B cell (primary cell): ENCODE measurements at regions not wholly inside any gene's neighbourhood (a gene's known extent, or its start where the extent isn't known, plus 50 kb on each side); places are given as distances from the start of the nearest gene placed in this dataset.

Experiments
- EZH2 ChIP-seq: IDR thresholded peaks from 2 replicates; pipeline ENCODE4 v1.6.1; 2012; ENCODE audit warnings: borderline replicate concordance, low read depth, mild to moderate bottlenecking, moderate library complexity, low read length; ENCODE audit not compliant: insufficient read depth, poor library complexity, severe bottlenecking
- TF ChIP-seq, protein P1 (sequence below): fragments of 200-600 bp; IDR thresholded peaks from one replicate; pipeline ENCODE4 v1.8.0; 2022; ENCODE audit warnings: antibody characterized with exemption, mild to moderate bottlenecking

DNA sequence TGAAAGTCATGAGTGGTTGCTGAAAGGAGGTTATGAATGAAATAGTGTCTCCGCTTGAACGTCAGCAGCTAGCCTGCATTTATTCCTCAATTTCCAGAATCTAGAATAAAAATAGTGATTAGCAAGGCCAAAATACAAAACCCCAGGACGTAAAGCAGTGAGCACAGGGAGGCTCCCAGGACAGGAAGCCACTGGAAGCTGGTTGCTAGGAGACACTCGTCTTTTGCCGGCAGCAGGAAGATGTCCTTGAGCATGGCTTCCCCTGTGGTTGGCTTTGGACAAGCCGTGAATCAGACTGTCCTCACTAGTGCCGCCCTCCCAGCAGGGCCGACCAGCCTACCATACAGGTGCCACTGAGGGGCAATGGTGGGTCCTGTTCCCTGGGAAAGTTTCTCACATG, 374.4 kb downstream of the MTX2 start:
- TF ChIP-seq, protein P1, sequence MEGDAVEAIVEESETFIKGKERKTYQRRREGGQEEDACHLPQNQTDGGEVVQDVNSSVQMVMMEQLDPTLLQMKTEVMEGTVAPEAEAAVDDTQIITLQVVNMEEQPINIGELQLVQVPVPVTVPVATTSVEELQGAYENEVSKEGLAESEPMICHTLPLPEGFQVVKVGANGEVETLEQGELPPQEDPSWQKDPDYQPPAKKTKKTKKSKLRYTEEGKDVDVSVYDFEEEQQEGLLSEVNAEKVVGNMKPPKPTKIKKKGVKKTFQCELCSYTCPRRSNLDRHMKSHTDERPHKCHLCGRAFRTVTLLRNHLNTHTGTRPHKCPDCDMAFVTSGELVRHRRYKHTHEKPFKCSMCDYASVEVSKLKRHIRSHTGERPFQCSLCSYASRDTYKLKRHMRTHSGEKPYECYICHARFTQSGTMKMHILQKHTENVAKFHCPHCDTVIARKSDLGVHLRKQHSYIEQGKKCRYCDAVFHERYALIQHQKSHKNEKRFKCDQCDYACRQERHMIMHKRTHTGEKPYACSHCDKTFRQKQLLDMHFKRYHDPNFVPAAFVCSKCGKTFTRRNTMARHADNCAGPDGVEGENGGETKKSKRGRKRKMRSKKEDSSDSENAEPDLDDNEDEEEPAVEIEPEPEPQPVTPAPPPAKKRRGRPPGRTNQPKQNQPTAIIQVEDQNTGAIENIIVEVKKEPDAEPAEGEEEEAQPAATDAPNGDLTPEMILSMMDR: no peak
- TF ChIP-seq EZH2: no peak
